Activated CD8-positive, alpha-beta T cell treated with anti-CD3 and anti-CD28 coated beads, Interleukin-2, amount 10 ng/mL, durations not matched to agents 7 days and 5 days (primary cell): ENCODE measurements at regions not wholly inside any gene's neighbourhood (a gene's known extent, or its start where the extent isn't known, plus 50 kb on each side); places are given as distances from the start of the nearest gene placed in this dataset.

Experiments
- ATAC-seq: fragments of 150-1000 bp; cut with Tn5 transposase; one replicate; pipeline ENCODE4 v1.10.0; 2021; ENCODE audit warnings: moderate library complexity
- CTCF ChIA-PET: fragments of 350-600 bp; sonication (Branson Sonifier 250); formaldehyde crosslinking; loops from one replicate; lab custom pipeline; 2021; ENCODE audit warnings: antibody characterized with exemption; lab: Charles Lee
- POLR2A ChIA-PET: fragments of 350-600 bp; sonication (Branson Sonifier 250); formaldehyde crosslinking; loops from one replicate; lab custom pipeline; 2021; ENCODE audit warnings: antibody characterized with exemption; lab: Charles Lee
- DNase-seq: peaks from one replicate; pipeline ENCODE4 v3.0.0-alpha.2; 2020
- H3K27ac Mint-ChIP-seq: one replicate; pipeline ENCODE4 v1.8.0; 2021; ENCODE audit warnings: mild to moderate bottlenecking, mixed read lengths
- H3K27me3 Mint-ChIP-seq: one replicate; pipeline ENCODE4 v1.8.0; 2021; ENCODE audit warnings: low read depth, mixed read lengths
- H3K36me3 Mint-ChIP-seq: one replicate; pipeline ENCODE4 v1.8.0; 2021; ENCODE audit warnings: low read depth, mixed read lengths
- H3K4me1 Mint-ChIP-seq: one replicate; pipeline ENCODE4 v1.8.0; 2021; ENCODE audit warnings: low read depth, mixed read lengths
- H3K4me3 Mint-ChIP-seq: one replicate; pipeline ENCODE4 v1.8.0; 2021; ENCODE audit warnings: mild to moderate bottlenecking, mixed read lengths
- H3K9me3 Mint-ChIP-seq: one replicate; pipeline ENCODE4 v1.8.0; 2022; ENCODE audit warnings: mixed read lengths; ENCODE audit not compliant: insufficient read depth

GRCh38 chr5:73265641-73266040 lies 92.6 kb downstream of the TMEM174 start:
- POLR2A ChIA-PET, result no interaction called here
- no peaks in the 10 kb centered on the region for H3K4me1 Mint-ChIP-seq
- no peak overlapping the region for H3K27ac Mint-ChIP-seq
- H3K27me3 Mint-ChIP-seq, result peaks cover 10% of the 10 kb centered on the region
- ATAC-seq (no peak), DNase-seq (no peak)
- no peaks in the 10 kb centered on the region for H3K9me3 Mint-ChIP-seq
- no peak overlapping the region for H3K4me3 Mint-ChIP-seq
- CTCF ChIA-PET, result no interaction called here
- H3K36me3 Mint-ChIP-seq, result no peaks in the 10 kb centered on the region

GRCh38 chr5:73264631-73265030 lies 91.6 kb downstream of the TMEM174 start:
- ATAC-seq, result no peak
- ChIA-PET POLR2A (no interaction called here), CTCF (no interaction called here)
- DNase-seq, result no peak
- no peak overlapping the region for H3K27ac Mint-ChIP-seq
- H3K9me3 Mint-ChIP-seq, result no peaks in the 10 kb centered on the region
- H3K4me1 Mint-ChIP-seq, result no peaks in the 10 kb centered on the region
- H3K36me3 Mint-ChIP-seq, result no peaks in the 10 kb centered on the region
- peaks cover 6% of the 10 kb centered on the region for H3K27me3 Mint-ChIP-seq
- H3K4me3 Mint-ChIP-seq, result no peak overlapping the region

- Mint-ChIP-seq H3K36me3 (no peaks in the 10 kb centered on the region), H3K27ac (no peak overlapping the region), H3K27me3 (peaks cover 11% of the 10 kb centered on the region), H3K9me3 (no peaks in the 10 kb centered on the region), H3K4me3 (no peak overlapping the region), H3K4me1 (no peaks in the 10 kb centered on the region)
- CTCF ChIA-PET, result no interaction called here
- ATAC-seq (no peak), DNase-seq (no peak)
- POLR2A ChIA-PET, result no interaction called here
Observed at GRCh38 chr5:73263001-73263710, 90.2 kb downstream of the TMEM174 start.

- Mint-ChIP-seq H3K9me3 (no peaks in the 10 kb centered on the region), H3K27me3 (peaks cover 13% of the 10 kb centered on the region), H3K27ac (no peak overlapping the region), H3K4me3 (no peak overlapping the region), H3K36me3 (no peaks in the 10 kb centered on the region), H3K4me1 (no peaks in the 10 kb centered on the region)
- ATAC-seq (no peak), DNase-seq (no peak)
- CTCF ChIA-PET, result no interaction called here
- POLR2A ChIA-PET, result no interaction called here
Observed at GRCh38 chr5:73256862-73257261, 83.9 kb downstream of the TMEM174 start.

DNA sequence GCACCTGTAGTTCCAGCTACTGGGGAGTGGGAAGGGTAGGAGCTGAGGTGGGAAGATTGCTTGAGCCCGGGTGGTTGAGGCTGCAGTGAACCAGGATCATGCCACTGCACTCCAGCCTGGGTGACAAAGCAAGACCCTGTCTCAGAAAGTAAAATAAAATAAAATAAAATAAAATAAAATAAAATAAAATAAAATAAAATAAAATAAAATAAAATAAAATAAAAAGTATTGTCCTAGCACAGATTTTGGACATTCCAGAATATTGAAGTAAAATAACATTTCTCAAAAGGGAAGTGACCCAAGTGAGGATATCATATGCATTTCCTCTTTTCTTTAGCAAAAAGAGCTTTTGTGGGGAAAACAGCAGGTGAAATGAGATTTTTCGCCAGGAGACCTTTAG lies 83.5 kb downstream of the TMEM174 start:
- Mint-ChIP-seq H3K4me1 (no peaks in the 10 kb centered on the region), H3K27ac (no peak overlapping the region), H3K4me3 (no peak overlapping the region), H3K27me3 (peaks cover 13% of the 10 kb centered on the region), H3K36me3 (no peaks in the 10 kb centered on the region), H3K9me3 (no peaks in the 10 kb centered on the region)
- DNase-seq (no peak), ATAC-seq (no peak)
- ChIA-PET CTCF (no interaction called here), POLR2A (no interaction called here)

- Mint-ChIP-seq H3K4me1 (no peaks in the 10 kb centered on the region), H3K27me3 (peaks cover 13% of the 10 kb centered on the region), H3K36me3 (no peaks in the 10 kb centered on the region), H3K9me3 (no peaks in the 10 kb centered on the region), H3K4me3 (no peak overlapping the region), H3K27ac (no peak overlapping the region)
- DNase-seq (no peak), ATAC-seq (no peak)
- POLR2A ChIA-PET, result no interaction called here
- CTCF ChIA-PET, result no interaction called here
Observed at GRCh38 chr5:73256012-73256411, 83.0 kb downstream of the TMEM174 start.

- Mint-ChIP-seq H3K4me1 (no peaks in the 10 kb centered on the region), H3K27me3 (peaks cover 21% of the 10 kb centered on the region), H3K9me3 (no peaks in the 10 kb centered on the region), H3K27ac (no peak overlapping the region), H3K36me3 (no peaks in the 10 kb centered on the region), H3K4me3 (no peak overlapping the region)
- POLR2A ChIA-PET, result no interaction called here
- CTCF ChIA-PET, result no interaction called here
- DNase-seq (no peak), ATAC-seq (no peak)
Observed at GRCh38 chr5:73254642-73255041, 81.6 kb downstream of the TMEM174 start.

GRCh38 chr5:73253047-73253660 lies 80.2 kb downstream of the TMEM174 start:
- ChIA-PET CTCF (no interaction called here), POLR2A (no interaction called here)
- Mint-ChIP-seq H3K4me1 (no peaks in the 10 kb centered on the region), H3K9me3 (no peaks in the 10 kb centered on the region), H3K36me3 (no peaks in the 10 kb centered on the region), H3K27ac (no peak overlapping the region), H3K27me3 (peaks cover 14% of the 10 kb centered on the region), H3K4me3 (no peak overlapping the region)
- DNase-seq, result no peak
- ATAC-seq, result no peak

GRCh38 chr5:73250645-73251044 lies 77.7 kb downstream of the TMEM174 start:
- no peaks in the 10 kb centered on the region for H3K4me1 Mint-ChIP-seq
- H3K4me3 Mint-ChIP-seq, result no peak overlapping the region
- DNase-seq (no peak), ATAC-seq (no peak)
- H3K36me3 Mint-ChIP-seq, result no peaks in the 10 kb centered on the region
- POLR2A ChIA-PET, result no interaction called here
- no peaks in the 10 kb centered on the region for H3K9me3 Mint-ChIP-seq
- no peak overlapping the region for H3K27ac Mint-ChIP-seq
- H3K27me3 Mint-ChIP-seq, result peaks cover 26% of the 10 kb centered on the region
- CTCF ChIA-PET, result no interaction called here

GRCh38 chr5:73242735-73243134 lies 69.7 kb downstream of the TMEM174 start:
- no peaks in the 10 kb centered on the region for H3K36me3 Mint-ChIP-seq
- peaks cover 23% of the 10 kb centered on the region for H3K27me3 Mint-ChIP-seq
- CTCF ChIA-PET, result interaction anchor here (1.9 kb wide), 1 partner anchor 13 kb away, joined by 6 read pairs; no protein-coding TSS in a partner anchor
- no peak overlapping the region for H3K4me3 Mint-ChIP-seq
- DNase-seq (no peak), ATAC-seq (no peak)
- H3K4me1 Mint-ChIP-seq, result no peaks in the 10 kb centered on the region
- POLR2A ChIA-PET, result no interaction called here
- H3K27ac Mint-ChIP-seq, result no peak overlapping the region
- no peaks in the 10 kb centered on the region for H3K9me3 Mint-ChIP-seq

DNA sequence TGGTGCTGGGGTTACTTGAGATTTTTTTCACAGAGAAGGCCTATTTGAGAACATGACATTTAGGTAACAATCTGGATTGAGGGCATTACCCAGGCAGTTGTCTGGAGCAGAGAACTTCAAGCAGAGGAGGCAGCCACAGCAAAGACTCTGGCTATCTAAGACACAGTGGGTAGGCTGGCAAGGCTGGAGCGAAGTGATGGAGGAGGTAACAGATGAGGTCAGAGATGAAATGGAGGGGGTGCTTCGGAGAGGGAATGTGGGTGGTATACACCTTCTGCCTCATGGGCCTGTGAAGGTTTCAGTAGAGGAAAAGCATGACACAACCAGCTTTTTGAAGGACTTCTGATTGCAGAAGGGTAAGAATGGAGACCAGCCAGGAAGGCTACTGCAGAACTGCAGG lies 65.9 kb downstream of the TMEM174 start:
- ChIA-PET POLR2A (no interaction called here), CTCF (no interaction called here)
- no peak overlapping the region for H3K27ac Mint-ChIP-seq
- no peak for ATAC-seq
- peaks cover 32% of the 10 kb centered on the region for H3K27me3 Mint-ChIP-seq
- no peaks in the 10 kb centered on the region for H3K9me3 Mint-ChIP-seq
- H3K4me1 Mint-ChIP-seq, result peaks cover 1% of the 10 kb centered on the region
- H3K4me3 Mint-ChIP-seq, result no peak overlapping the region
- H3K36me3 Mint-ChIP-seq, result no peaks in the 10 kb centered on the region
- DNase-seq, result no peak

DNA sequence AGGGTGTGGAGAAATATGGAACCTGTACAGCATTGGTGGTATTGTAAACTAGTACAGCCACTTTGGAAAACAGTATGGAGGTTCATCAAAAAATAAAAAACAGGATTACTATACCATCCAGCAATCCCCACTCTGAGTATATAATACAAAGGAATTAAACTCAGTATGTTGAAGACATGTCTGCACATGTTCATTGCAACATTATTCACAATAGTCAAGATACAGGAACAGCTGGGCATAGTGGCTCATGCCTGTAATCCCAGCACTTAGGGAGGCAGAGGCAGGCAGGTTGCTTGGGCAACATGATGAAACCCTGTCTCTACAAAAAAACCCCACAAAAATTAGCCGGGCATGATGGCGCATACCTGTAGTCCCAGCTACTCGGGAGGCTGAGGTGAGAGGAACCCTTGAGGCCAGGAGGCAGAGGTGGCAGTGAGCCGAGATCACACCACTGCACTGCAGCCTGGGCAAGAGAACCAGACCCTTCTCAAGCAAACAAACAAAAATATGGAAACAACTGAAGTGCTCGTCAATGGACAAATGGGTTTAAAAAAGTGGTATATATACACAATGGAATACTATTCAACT lies 63.6 kb downstream of the TMEM174 start:
- Mint-ChIP-seq H3K27me3 (peaks cover 47% of the 10 kb centered on the region), H3K4me3 (no peak overlapping the region), H3K9me3 (no peaks in the 10 kb centered on the region), H3K27ac (no peak overlapping the region), H3K4me1 (peaks cover 17% of the 10 kb centered on the region), H3K36me3 (no peaks in the 10 kb centered on the region)
- ChIA-PET POLR2A (no interaction called here), CTCF (no interaction called here)
- DNase-seq, result no peak
- no peak for ATAC-seq
